Mesendoderm (in vitro differentiated cells): ENCODE measurements at regions not wholly inside any gene's neighbourhood (a gene's known extent, or its start where the extent isn't known, plus 50 kb on each side); places are given as distances from the start of the nearest gene placed in this dataset.

Experiments used
- DNase-seq: peaks from one replicate; pipeline ENCODE4 v3.0.0; 2013
- H2AK5ac ChIP-seq: 2 replicates; pipeline ENCODE4 v1.6.1; 2013; ENCODE audit warnings: low read length, inconsistent platforms
- H2BK120ac ChIP-seq: 2 replicates; pipeline ENCODE4 v1.6.1; 2013; ENCODE audit warnings: low read depth, mild to moderate bottlenecking, low read length, moderate library complexity, mixed read lengths
- H2BK15ac ChIP-seq: replicated peaks from 2 replicates; pipeline ENCODE4 v1.6.1; 2013; ENCODE audit warnings: low read depth, mild to moderate bottlenecking, moderate library complexity
- H2BK5ac ChIP-seq: 2 replicates; pipeline ENCODE4 v1.6.1; 2013; ENCODE audit warnings: low read length, inconsistent platforms
- H3K18ac ChIP-seq: 2 replicates; pipeline ENCODE4 v1.6.1; 2013; ENCODE audit warnings: mild to moderate bottlenecking, low read length, mixed read lengths
- H3K23ac ChIP-seq: one replicate; pipeline ENCODE4 v1.6.1; 2013; ENCODE audit warnings: low read length
- H3K27ac ChIP-seq: 2 replicates; pipeline ENCODE4 v1.5.1; 2013; ENCODE audit warnings: low read depth, mild to moderate bottlenecking, inconsistent platforms, low read length, moderate library complexity
- H3K27me3 ChIP-seq: 2 replicates; pipeline ENCODE4 v1.6.1; 2013; ENCODE audit warnings: low read length, control low read depth, mild to moderate bottlenecking, inconsistent platforms; ENCODE audit not compliant: insufficient read depth, poor library complexity
- H3K36me3 ChIP-seq: 2 replicates; pipeline ENCODE4 v1.6.1; 2013; ENCODE audit warnings: low read length, inconsistent platforms; ENCODE audit not compliant: control insufficient read depth, insufficient read depth
- H3K4ac ChIP-seq: one replicate; pipeline ENCODE4 v1.6.1; 2013; ENCODE audit warnings: low read depth, mild to moderate bottlenecking, low read length, moderate library complexity
- H3K4me1 ChIP-seq: 2 replicates; pipeline ENCODE4 v1.6.1; 2013; ENCODE audit warnings: low read depth, low read length, inconsistent platforms; ENCODE audit not compliant: control insufficient read depth
- H3K4me2 ChIP-seq: 2 replicates; pipeline ENCODE4 v1.6.1; 2013; ENCODE audit warnings: low read length
- H3K4me3 ChIP-seq: 2 replicates; pipeline ENCODE4 v1.5.1; 2013; ENCODE audit warnings: mild to moderate bottlenecking, low read length
- H3K56ac ChIP-seq: one replicate; pipeline ENCODE4 v1.6.1; 2013; ENCODE audit warnings: low read length
- H3K79me1 ChIP-seq: 2 replicates; pipeline ENCODE4 v1.6.1; 2013; ENCODE audit warnings: low read length, inconsistent platforms
- H3K79me2 ChIP-seq: 2 replicates; pipeline ENCODE4 v1.6.1; 2013; ENCODE audit warnings: mild to moderate bottlenecking, low read length; ENCODE audit not compliant: control insufficient read depth, insufficient read depth
- H3K9ac ChIP-seq: 2 replicates; pipeline ENCODE4 v1.6.1; 2013; ENCODE audit warnings: low read length, inconsistent platforms
- H4K5ac ChIP-seq: one replicate; pipeline ENCODE4 v1.6.1; 2013; ENCODE audit warnings: low read length
- H4K8ac ChIP-seq: one replicate; pipeline ENCODE4 v1.6.1; 2013; ENCODE audit warnings: low read depth, mild to moderate bottlenecking, control low read depth, low read length, moderate library complexity
- WGBS: extraction: QIAGEN DNeasy Blood & Tissue Kit; methylation state at CpG from one replicate; pipeline ENCODE4 v1.1.7; 2013; ENCODE audit warnings: low lambda C conversion rate, missing lambda C conversion rate; ENCODE audit not compliant: insufficient coverage; ENCODE audit errors: extremely low coverage; 5-methylcytosine and 5-hydroxymethylcytosine counted together

- no peak overlapping the region for H3K4ac ChIP-seq
- no peak overlapping the region for H4K8ac ChIP-seq
- no peak overlapping the region for H3K56ac ChIP-seq
- H3K36me3 ChIP-seq = no peaks in the 10 kb centered on the region
- H3K23ac ChIP-seq = no peak overlapping the region
- H2BK5ac ChIP-seq = no peak overlapping the region
- H3K27me3 ChIP-seq = no peaks in the 10 kb centered on the region
- H3K27ac ChIP-seq = no peak overlapping the region
- WGBS = 76% methylated on average over 1 of the region's 3 CpGs
- no peak overlapping the region for H3K4me2 ChIP-seq
- H3K79me1 ChIP-seq = no peaks in the 10 kb centered on the region
- H2BK120ac ChIP-seq = no peak overlapping the region
- H2AK5ac ChIP-seq = no peak overlapping the region
- H3K79me2 ChIP-seq = no peaks in the 10 kb centered on the region
- H2BK15ac ChIP-seq = no peak overlapping the region
- no peak overlapping the region for H3K18ac ChIP-seq
- no peak for DNase-seq
- H3K4me1 ChIP-seq = no peaks in the 10 kb centered on the region
- H4K5ac ChIP-seq = no peak overlapping the region
- no peak overlapping the region for H3K9ac ChIP-seq
- H3K4me3 ChIP-seq = no peak overlapping the region
Observed at GRCh38 chr3:43198791-43199644, 87.3 kb upstream of the SNRK start.

GRCh38 chr3:43198301-43198700, 88.0 kb upstream of the SNRK start:
- H2AK5ac ChIP-seq = no peak overlapping the region
- DNase-seq = no peak
- H3K18ac ChIP-seq = no peak overlapping the region
- no peaks in the 10 kb centered on the region for H3K27me3 ChIP-seq
- H3K23ac ChIP-seq = no peak overlapping the region
- H3K4ac ChIP-seq = no peak overlapping the region
- H2BK120ac ChIP-seq = no peak overlapping the region
- H3K79me2 ChIP-seq = no peaks in the 10 kb centered on the region
- no peaks in the 10 kb centered on the region for H3K79me1 ChIP-seq
- no peak overlapping the region for H2BK5ac ChIP-seq
- H4K5ac ChIP-seq = no peak overlapping the region
- no peak overlapping the region for H3K9ac ChIP-seq
- H3K27ac ChIP-seq = no peak overlapping the region
- no peaks in the 10 kb centered on the region for H3K4me1 ChIP-seq
- WGBS = no CpG with 5 or more reads among the region's 3 CpGs
- no peak overlapping the region for H3K4me3 ChIP-seq
- H3K4me2 ChIP-seq = no peak overlapping the region
- H2BK15ac ChIP-seq = no peak overlapping the region
- no peaks in the 10 kb centered on the region for H3K36me3 ChIP-seq
- no peak overlapping the region for H3K56ac ChIP-seq
- no peak overlapping the region for H4K8ac ChIP-seq

- no peak overlapping the region for H3K56ac ChIP-seq
- H4K8ac ChIP-seq = no peak overlapping the region
- no peaks in the 10 kb centered on the region for H3K4me1 ChIP-seq
- no peak for DNase-seq
- H3K79me1 ChIP-seq = no peaks in the 10 kb centered on the region
- no peaks in the 10 kb centered on the region for H3K27me3 ChIP-seq
- no peaks in the 10 kb centered on the region for H3K79me2 ChIP-seq
- H2BK15ac ChIP-seq = no peak overlapping the region
- no peak overlapping the region for H3K18ac ChIP-seq
- H3K27ac ChIP-seq = no peak overlapping the region
- no peak overlapping the region for H3K23ac ChIP-seq
- no peaks in the 10 kb centered on the region for H3K36me3 ChIP-seq
- H2BK5ac ChIP-seq = no peak overlapping the region
- H2AK5ac ChIP-seq = no peak overlapping the region
- no peak overlapping the region for H2BK120ac ChIP-seq
- H3K4me2 ChIP-seq = no peak overlapping the region
- no peak overlapping the region for H3K4ac ChIP-seq
- no peak overlapping the region for H3K4me3 ChIP-seq
- no peak overlapping the region for H3K9ac ChIP-seq
- no CpG with 5 or more reads among the region's 1 CpG for WGBS
- no peak overlapping the region for H4K5ac ChIP-seq
Observed at GRCh38 chr3:43197181-43197580, 89.2 kb upstream of the SNRK start.

GRCh38 chr3:43196721-43197120, 89.6 kb upstream of the SNRK start:
- no peak overlapping the region for H2BK5ac ChIP-seq
- no peak overlapping the region for H4K8ac ChIP-seq

GRCh38 chr3:43195115-43195498, 89.2 kb upstream of the POMGNT2 start:
- Histone ChIP-seq H3K27ac (no peak overlapping the region), H3K27me3 (no peaks in the 10 kb centered on the region)
- no CpG with 5 or more reads among the region's 4 CpGs for WGBS

More at GRCh38 chr3:43196721-43197120, 89.6 kb upstream of the SNRK start:
- H3K4ac ChIP-seq = no peak overlapping the region
- H3K79me1 ChIP-seq = no peaks in the 10 kb centered on the region
- H4K5ac ChIP-seq = no peak overlapping the region
- no peak overlapping the region for H2BK15ac ChIP-seq
- no peak overlapping the region for H3K18ac ChIP-seq
- no peak overlapping the region for H3K4me3 ChIP-seq
- H3K9ac ChIP-seq = no peak overlapping the region
- H3K27ac ChIP-seq = no peak overlapping the region
- no CpG with 5 or more reads among the region's 6 CpGs for WGBS
- H3K4me2 ChIP-seq = no peak overlapping the region
- no peaks in the 10 kb centered on the region for H3K27me3 ChIP-seq
- no peak for DNase-seq
- H3K79me2 ChIP-seq = no peaks in the 10 kb centered on the region
- no peak overlapping the region for H3K23ac ChIP-seq
- no peak overlapping the region for H3K56ac ChIP-seq
- H2AK5ac ChIP-seq = no peak overlapping the region
- no peaks in the 10 kb centered on the region for H3K4me1 ChIP-seq
- no peak overlapping the region for H2BK120ac ChIP-seq
- H3K36me3 ChIP-seq = no peaks in the 10 kb centered on the region

More at GRCh38 chr3:43195115-43195498, 89.2 kb upstream of the POMGNT2 start:
- no peak for DNase-seq
- no peaks in the 10 kb centered on the region for H3K79me2 ChIP-seq
- H3K56ac ChIP-seq = no peak overlapping the region
- H2BK120ac ChIP-seq = no peak overlapping the region
- no peak overlapping the region for H3K4me3 ChIP-seq
- no peak overlapping the region for H2BK15ac ChIP-seq
- no peak overlapping the region for H4K8ac ChIP-seq
- no peak overlapping the region for H2BK5ac ChIP-seq
- no peak overlapping the region for H3K4me2 ChIP-seq
- H2AK5ac ChIP-seq = no peak overlapping the region
- no peak overlapping the region for H3K4ac ChIP-seq
- H3K79me1 ChIP-seq = no peaks in the 10 kb centered on the region
- no peak overlapping the region for H3K18ac ChIP-seq
- no peak overlapping the region for H3K23ac ChIP-seq
- no peak overlapping the region for H4K5ac ChIP-seq
- no peaks in the 10 kb centered on the region for H3K36me3 ChIP-seq
- H3K9ac ChIP-seq = no peak overlapping the region
- no peaks in the 10 kb centered on the region for H3K4me1 ChIP-seq
